Mesendoderm (in vitro differentiated cells): ENCODE measurements at regions not wholly inside any gene's neighbourhood (a gene's known extent, or its start where the extent isn't known, plus 50 kb on each side); places are given as distances from the start of the nearest gene placed in this dataset.
"Not testable (repeated sequence)": the region's sequence is repeated elsewhere in the genome, so short reads cannot be mapped to it uniquely, and the experiment has no call there.

Experiments
- DNase-seq: peaks from one replicate; pipeline ENCODE4 v3.0.0; 2013
- H2AK5ac ChIP-seq: 2 replicates; pipeline ENCODE4 v1.6.1; 2013; ENCODE audit warnings: low read length, inconsistent platforms
- H2BK120ac ChIP-seq: 2 replicates; pipeline ENCODE4 v1.6.1; 2013; ENCODE audit warnings: low read depth, mild to moderate bottlenecking, low read length, moderate library complexity, mixed read lengths
- H2BK15ac ChIP-seq: replicated peaks from 2 replicates; pipeline ENCODE4 v1.6.1; 2013; ENCODE audit warnings: low read depth, mild to moderate bottlenecking, moderate library complexity
- H2BK5ac ChIP-seq: 2 replicates; pipeline ENCODE4 v1.6.1; 2013; ENCODE audit warnings: low read length, inconsistent platforms
- H3K18ac ChIP-seq: 2 replicates; pipeline ENCODE4 v1.6.1; 2013; ENCODE audit warnings: mild to moderate bottlenecking, low read length, mixed read lengths
- H3K23ac ChIP-seq: one replicate; pipeline ENCODE4 v1.6.1; 2013; ENCODE audit warnings: low read length
- H3K27ac ChIP-seq: 2 replicates; pipeline ENCODE4 v1.5.1; 2013; ENCODE audit warnings: low read depth, mild to moderate bottlenecking, inconsistent platforms, low read length, moderate library complexity
- H3K27me3 ChIP-seq: 2 replicates; pipeline ENCODE4 v1.6.1; 2013; ENCODE audit warnings: low read length, control low read depth, mild to moderate bottlenecking, inconsistent platforms; ENCODE audit not compliant: insufficient read depth, poor library complexity
- H3K36me3 ChIP-seq: 2 replicates; pipeline ENCODE4 v1.6.1; 2013; ENCODE audit warnings: low read length, inconsistent platforms; ENCODE audit not compliant: control insufficient read depth, insufficient read depth
- H3K4ac ChIP-seq: one replicate; pipeline ENCODE4 v1.6.1; 2013; ENCODE audit warnings: low read depth, mild to moderate bottlenecking, low read length, moderate library complexity
- H3K4me1 ChIP-seq: 2 replicates; pipeline ENCODE4 v1.6.1; 2013; ENCODE audit warnings: low read depth, low read length, inconsistent platforms; ENCODE audit not compliant: control insufficient read depth
- H3K4me2 ChIP-seq: 2 replicates; pipeline ENCODE4 v1.6.1; 2013; ENCODE audit warnings: low read length
- H3K4me3 ChIP-seq: 2 replicates; pipeline ENCODE4 v1.5.1; 2013; ENCODE audit warnings: mild to moderate bottlenecking, low read length
- H3K56ac ChIP-seq: one replicate; pipeline ENCODE4 v1.6.1; 2013; ENCODE audit warnings: low read length
- H3K79me1 ChIP-seq: 2 replicates; pipeline ENCODE4 v1.6.1; 2013; ENCODE audit warnings: low read length, inconsistent platforms
- H3K79me2 ChIP-seq: 2 replicates; pipeline ENCODE4 v1.6.1; 2013; ENCODE audit warnings: mild to moderate bottlenecking, low read length; ENCODE audit not compliant: control insufficient read depth, insufficient read depth
- H3K9ac ChIP-seq: 2 replicates; pipeline ENCODE4 v1.6.1; 2013; ENCODE audit warnings: low read length, inconsistent platforms
- H4K5ac ChIP-seq: one replicate; pipeline ENCODE4 v1.6.1; 2013; ENCODE audit warnings: low read length
- H4K8ac ChIP-seq: one replicate; pipeline ENCODE4 v1.6.1; 2013; ENCODE audit warnings: low read depth, mild to moderate bottlenecking, control low read depth, low read length, moderate library complexity
- WGBS: extraction: QIAGEN DNeasy Blood & Tissue Kit; methylation state at CpG from one replicate; pipeline ENCODE4 v1.1.7; 2013; ENCODE audit warnings: low lambda C conversion rate, missing lambda C conversion rate; ENCODE audit not compliant: insufficient coverage; ENCODE audit errors: extremely low coverage; 5-methylcytosine and 5-hydroxymethylcytosine counted together

DNA sequence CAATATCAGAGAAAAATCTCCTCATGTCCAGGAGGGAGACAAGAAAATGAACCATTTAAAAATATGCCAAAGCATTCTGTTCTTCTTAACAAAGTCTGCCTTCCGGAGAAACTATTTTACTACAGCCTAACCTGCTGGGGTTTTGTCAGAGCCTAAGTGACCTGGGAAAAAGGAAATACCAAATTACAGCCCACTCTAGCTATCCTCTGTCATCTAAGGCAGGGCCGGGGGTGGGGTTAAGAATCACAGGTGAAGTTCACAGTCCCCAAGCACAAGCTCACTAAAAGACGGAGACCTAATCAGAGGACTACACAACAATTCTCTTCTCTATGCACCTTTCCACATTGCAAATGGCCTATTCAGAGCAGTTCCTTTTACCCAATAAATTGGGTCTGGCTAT, 116.6 kb downstream of the TRIM42 start:
- H4K5ac ChIP-seq = no peak overlapping the region
- H3K56ac ChIP-seq = peak overlapping the region; percentile 35
- no peaks in the 10 kb centered on the region for H3K27me3 ChIP-seq
- no peak overlapping the region for H2BK15ac ChIP-seq
- H4K8ac ChIP-seq = no peak overlapping the region
- H3K23ac ChIP-seq = no peak overlapping the region
- no peak overlapping the region for H2AK5ac ChIP-seq
- no peaks in the 10 kb centered on the region for H3K4me1 ChIP-seq
- no peak overlapping the region for H3K4ac ChIP-seq
- no peak overlapping the region for H3K9ac ChIP-seq
- no peaks in the 10 kb centered on the region for H3K36me3 ChIP-seq
- H3K79me1 ChIP-seq = no peaks in the 10 kb centered on the region
- no peak overlapping the region for H3K18ac ChIP-seq
- WGBS = no CpG with 5 or more reads among the region's 3 CpGs
- no peak overlapping the region for H3K4me3 ChIP-seq
- peak; percentile 38 for DNase-seq
- no peak overlapping the region for H2BK5ac ChIP-seq
- H3K79me2 ChIP-seq = no peaks in the 10 kb centered on the region
- H3K27ac ChIP-seq = no peak overlapping the region
- no peak overlapping the region for H2BK120ac ChIP-seq
- no peak overlapping the region for H3K4me2 ChIP-seq

DNA sequence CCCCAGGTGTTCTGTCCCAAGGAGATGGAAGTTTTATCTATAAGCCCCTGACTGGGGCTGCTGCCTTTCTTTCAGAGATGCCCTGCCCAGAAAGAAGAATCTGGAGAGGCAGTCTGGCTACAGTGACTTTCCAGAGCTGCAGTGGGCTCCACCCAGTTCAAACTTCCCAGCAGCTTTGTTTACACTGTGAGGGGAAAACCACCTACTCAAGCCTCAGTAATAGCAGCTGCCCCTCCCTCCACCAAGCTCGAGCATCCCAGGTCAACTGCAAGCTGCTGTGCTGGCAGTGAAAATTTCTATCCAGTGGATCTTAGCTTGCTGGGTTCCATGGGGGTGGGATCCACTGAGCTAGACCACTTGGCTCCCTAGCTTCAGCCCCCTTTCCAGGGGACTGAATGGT, 125.0 kb downstream of the TRIM42 start:
- not testable (repeated sequence) for H3K4me3 ChIP-seq, H3K79me2 ChIP-seq, H3K4ac ChIP-seq, H2BK120ac ChIP-seq, H3K9ac ChIP-seq, H3K36me3 ChIP-seq, H3K27ac ChIP-seq, H4K8ac ChIP-seq, H2BK5ac ChIP-seq, H4K5ac ChIP-seq, H2AK5ac ChIP-seq, H3K18ac ChIP-seq, H3K4me2 ChIP-seq, DNase-seq, H3K27me3 ChIP-seq, H3K4me1 ChIP-seq, H3K23ac ChIP-seq, H3K56ac ChIP-seq, H2BK15ac ChIP-seq, H3K79me1 ChIP-seq
- WGBS = no CpG with 5 or more reads among the region's 1 CpG

DNA sequence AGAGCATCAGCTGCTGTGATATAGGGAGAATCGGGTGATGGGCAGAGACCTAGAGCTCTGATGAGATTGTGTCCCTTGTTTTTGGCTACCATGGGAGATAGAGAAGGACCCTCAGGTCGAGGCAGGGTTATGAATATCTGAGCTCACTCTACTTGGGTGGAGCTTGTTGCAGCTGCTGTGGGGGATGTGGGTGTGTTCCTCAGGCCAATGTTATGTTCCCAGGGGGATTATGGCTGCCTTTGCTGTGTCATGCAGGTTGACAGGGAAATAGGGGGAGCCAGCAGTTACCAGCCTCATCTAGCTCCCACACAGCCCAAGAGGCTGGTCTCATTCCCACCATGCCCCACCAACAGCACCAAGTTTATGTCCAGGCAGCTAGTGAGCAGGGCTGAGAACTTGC, 131.5 kb downstream of the TRIM42 start:
- Histone ChIP-seq H3K9ac (no peak overlapping the region), H2BK120ac (no peak overlapping the region), H3K56ac (no peak overlapping the region), H3K18ac (no peak overlapping the region), H3K23ac (no peak overlapping the region), H2AK5ac (no peak overlapping the region), H4K8ac (no peak overlapping the region), H3K36me3 (no peaks in the 10 kb centered on the region), H2BK5ac (no peak overlapping the region), H3K27me3 (no peaks in the 10 kb centered on the region), H3K4ac (no peak overlapping the region), H2BK15ac (no peak overlapping the region), H3K79me1 (no peaks in the 10 kb centered on the region), H3K27ac (no peak overlapping the region), H3K79me2 (no peaks in the 10 kb centered on the region), H4K5ac (no peak overlapping the region), H3K4me3 (no peak overlapping the region), H3K4me1 (no peaks in the 10 kb centered on the region), H3K4me2 (no peak overlapping the region)
- no peak for DNase-seq
- no CpG with 5 or more reads among the region's 2 CpGs for WGBS

DNA sequence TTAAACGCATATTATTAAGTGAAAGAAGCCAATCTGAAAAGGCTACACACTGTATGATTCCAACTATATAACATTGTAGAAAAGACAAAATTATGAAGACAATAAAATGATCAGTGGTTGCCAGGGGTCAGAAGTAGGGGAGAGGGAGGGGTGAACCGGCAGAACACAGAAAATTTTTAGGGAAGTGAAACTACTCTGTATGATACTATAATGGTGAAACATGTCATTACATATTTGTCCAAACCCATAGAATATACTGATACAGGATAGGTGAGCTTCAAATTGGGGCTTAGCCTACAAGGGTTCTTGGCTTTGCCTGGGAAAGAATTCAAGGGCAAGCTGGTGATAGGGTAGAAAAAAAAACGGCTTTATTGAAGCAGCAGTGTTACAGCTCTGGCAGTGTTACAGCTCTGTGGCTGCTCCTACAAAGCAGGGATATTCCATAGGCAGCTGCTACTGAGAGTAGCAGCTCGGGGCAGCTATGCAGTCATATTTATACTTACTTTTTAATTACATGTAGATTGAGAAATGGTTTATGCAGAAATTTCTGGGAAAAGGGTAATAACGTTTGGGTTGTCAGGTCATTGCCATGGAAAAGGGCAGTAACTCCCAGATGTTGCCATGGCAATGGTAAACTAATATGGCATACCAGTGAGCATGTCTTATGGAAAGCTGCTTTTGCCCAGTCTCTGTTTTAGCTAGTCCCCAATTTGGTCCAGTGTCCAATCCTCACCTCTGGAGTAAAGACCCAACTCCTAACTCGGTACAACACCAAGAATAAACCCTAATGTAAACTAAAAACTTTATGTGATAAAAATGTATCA, 125.1 kb upstream of the SLC25A36 start:
- Histone ChIP-seq H3K4me3 (no peak overlapping the region), H3K18ac (no peak overlapping the region), H4K8ac (no peak overlapping the region), H4K5ac (no peak overlapping the region), H3K27me3 (no peaks in the 10 kb centered on the region), H3K23ac (no peak overlapping the region), H3K79me2 (no peaks in the 10 kb centered on the region), H3K79me1 (no peaks in the 10 kb centered on the region), H3K4ac (no peak overlapping the region), H3K36me3 (no peaks in the 10 kb centered on the region), H2BK5ac (no peak overlapping the region), H2AK5ac (no peak overlapping the region), H3K56ac (no peak overlapping the region), H2BK15ac (no peak overlapping the region), H3K9ac (no peak overlapping the region), H3K4me2 (no peak overlapping the region), H3K4me1 (no peaks in the 10 kb centered on the region), H2BK120ac (no peak overlapping the region), H3K27ac (no peak overlapping the region)
- no CpG with 5 or more reads among the region's 6 CpGs for WGBS
- peak; percentile 5 for DNase-seq

DNA sequence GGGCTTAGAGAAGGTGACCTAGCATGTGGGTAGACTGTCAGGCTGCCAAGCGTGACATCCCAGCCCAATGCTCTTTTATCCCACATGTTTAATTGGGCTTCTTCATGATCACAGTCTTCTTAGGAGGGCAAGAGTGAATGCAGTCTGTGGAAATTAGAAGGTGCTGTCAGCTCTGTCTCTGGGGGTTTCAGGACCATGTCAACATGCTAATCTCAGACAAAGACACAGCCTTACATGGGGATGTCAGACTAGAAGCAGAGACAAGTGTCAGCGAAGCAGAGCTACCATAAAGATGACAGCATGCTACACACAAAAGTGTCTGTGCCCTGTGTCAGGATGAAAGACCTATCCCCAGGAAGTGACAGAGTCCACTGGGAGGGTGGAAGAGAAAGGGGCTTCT, 120.1 kb upstream of the SLC25A36 start:
- Histone ChIP-seq H3K4me2 (no peak overlapping the region), H3K9ac (no peak overlapping the region), H3K27ac (no peak overlapping the region), H3K79me2 (no peaks in the 10 kb centered on the region), H3K4ac (no peak overlapping the region), H3K56ac (no peak overlapping the region), H3K23ac (no peak overlapping the region), H4K5ac (no peak overlapping the region), H3K18ac (no peak overlapping the region), H3K4me1 (no peaks in the 10 kb centered on the region), H2BK120ac (no peak overlapping the region), H2AK5ac (no peak overlapping the region), H3K79me1 (no peaks in the 10 kb centered on the region), H2BK15ac (no peak overlapping the region), H3K36me3 (no peaks in the 10 kb centered on the region), H4K8ac (no peak overlapping the region), H2BK5ac (no peak overlapping the region), H3K27me3 (no peaks in the 10 kb centered on the region), H3K4me3 (no peak overlapping the region)
- no peak for DNase-seq
- no CpG with 5 or more reads among the region's 2 CpGs for WGBS
